ENCODE measurements at regions not wholly inside any gene's neighbourhood (a gene's known extent, or its start where the extent isn't known, plus 50 kb on each side); places are given as distances from the start of the nearest gene placed in this dataset.
"Not testable (repeated sequence)": the region's sequence is repeated elsewhere in the genome, so short reads cannot be mapped to it uniquely, and the experiment has no call there.

DNA sequence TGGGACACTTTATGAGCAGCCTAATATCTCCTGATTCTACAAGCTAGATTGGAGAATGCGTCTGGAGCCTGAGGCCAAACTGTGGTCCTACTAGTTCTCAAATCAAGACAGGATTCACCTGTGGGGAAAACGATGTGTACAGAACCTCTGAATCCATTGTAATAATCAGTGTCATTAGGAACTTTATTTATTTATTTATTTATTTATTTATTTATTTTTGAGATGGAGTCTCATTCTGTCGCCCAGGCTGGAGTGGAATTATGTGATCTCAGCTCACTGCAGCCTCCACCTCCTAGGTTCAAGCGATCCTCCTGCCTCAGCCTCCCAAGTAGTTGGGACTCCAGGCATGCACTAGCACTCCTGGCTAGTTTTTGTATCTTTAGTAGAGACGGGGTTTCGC is 52.6 kb upstream of the KIF26B start:
- not testable (repeated sequence) for DNase-seq (ENCODE audit: low read depth in 3 of 3)

GRCh38 chr1:245099401-245099800 is 55.4 kb upstream of the KIF26B start:
- DNase-seq (ENCODE audit: low read depth in 3 of 3) = no peak

GRCh38 chr1:245098924-245099323 is 55.9 kb upstream of the KIF26B start:
- DNase-seq (ENCODE audit: low read depth in 3 of 3) = no peak

GRCh38 chr1:245096311-245097066 is 58.3 kb upstream of the KIF26B start:
- no peak for DNase-seq (ENCODE audit: low read depth in 3 of 3)

DNA sequence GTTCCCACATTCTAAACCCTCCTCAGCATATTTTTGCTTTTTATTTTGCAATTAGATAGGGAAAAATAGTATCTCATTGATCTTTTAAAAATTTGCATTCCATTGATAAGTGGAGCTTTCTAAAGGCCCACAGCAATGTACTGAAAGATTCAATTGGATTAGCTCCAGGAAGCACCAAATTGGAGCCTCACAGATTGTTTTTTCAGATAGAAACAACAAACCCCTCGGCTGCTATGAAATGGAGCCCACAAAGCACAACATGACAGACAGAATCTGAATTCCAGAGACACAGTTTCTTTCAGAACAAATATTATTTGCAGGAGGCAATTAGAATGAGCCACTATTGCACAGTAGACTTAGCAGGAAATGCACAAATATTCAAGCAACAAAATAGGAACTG is 58.9 kb upstream of the KIF26B start:
- no peak for DNase-seq (ENCODE audit: low read depth in 3 of 3)

GRCh38 chr1:245094954-245095353 is 59.8 kb upstream of the KIF26B start:
- DNase-seq (ENCODE audit: low read depth in 3 of 3) = no peak

DNA sequence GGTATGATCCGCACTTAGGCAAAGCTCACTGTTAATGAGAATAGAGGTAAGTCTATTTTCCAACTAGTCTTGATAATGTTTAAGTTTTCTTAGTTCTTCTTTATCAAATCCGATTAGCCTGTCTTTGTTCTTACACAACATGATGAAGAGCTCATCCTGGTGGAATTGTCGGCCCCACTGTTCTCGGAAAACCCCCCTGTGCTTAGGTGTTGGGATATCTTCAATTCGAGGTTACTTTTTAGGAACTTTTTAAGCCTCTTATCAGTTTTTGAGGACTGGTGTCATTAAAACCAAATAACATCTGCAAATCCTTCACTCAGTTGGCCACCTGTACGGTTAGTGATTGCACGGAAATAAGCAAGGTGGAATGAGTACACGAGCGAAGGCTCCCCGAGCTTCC is 60.7 kb upstream of the KIF26B start:
- DNase-seq (ENCODE audit: low read depth in 3 of 3) = no peak

DNA sequence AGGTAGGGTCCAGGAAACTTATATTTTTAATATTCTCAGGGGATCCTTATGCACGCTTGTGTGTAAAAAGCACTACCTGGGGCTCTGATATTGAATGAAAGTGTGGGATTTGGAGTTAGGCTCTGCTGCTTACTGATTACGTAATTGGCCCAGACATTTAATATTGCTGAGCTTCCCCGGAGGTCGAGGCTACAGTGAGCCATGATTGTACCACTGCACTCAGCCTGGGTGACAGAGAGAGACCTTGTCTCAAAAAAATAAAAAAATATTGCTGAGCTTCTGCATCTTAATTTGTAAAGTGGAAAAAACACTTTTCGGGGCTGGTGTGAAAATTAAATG is 62.2 kb upstream of the KIF26B start:
- no peak for DNase-seq (ENCODE audit: low read depth in 3 of 3)

DNA sequence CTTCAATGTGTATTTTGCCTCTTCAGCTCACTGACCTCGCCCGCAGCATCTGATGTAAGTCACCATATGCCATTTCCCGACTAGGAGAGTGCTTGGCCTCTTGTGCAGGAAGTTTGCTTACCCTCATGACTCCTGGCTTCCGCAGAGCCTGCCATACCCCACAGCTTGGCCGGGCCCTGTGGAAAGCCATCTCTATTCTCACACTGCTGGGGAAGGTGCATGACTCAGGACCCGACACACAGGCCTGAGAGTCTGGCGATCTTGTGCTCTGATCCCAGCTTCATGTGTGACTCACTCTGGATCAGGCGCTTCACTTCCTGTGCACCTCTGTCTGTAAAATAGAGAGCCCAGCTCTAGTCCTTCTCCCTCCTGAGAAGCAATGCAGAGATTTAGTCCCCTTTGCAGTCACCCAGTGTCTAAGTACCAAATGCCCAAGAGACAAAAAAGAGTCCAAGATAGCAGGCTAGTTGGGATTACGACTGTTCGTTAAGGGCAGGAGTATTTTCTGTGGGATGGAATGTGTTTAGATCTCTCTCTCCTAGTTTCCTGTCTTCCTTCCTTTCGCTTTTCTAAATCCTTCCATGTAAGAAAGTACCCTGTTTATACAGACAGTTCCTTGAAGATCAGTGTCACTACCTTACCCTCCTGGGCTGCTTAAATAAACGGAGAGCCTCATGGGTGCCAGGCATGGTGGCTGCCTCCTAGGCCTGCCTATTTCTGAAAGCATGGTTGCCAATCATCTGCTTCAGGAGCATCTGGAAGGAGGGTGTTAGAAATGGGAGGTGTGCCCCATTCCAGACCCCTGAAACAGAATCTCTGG is 62.8 kb upstream of the KIF26B start:
- DNase-seq (ENCODE audit: low read depth in 3 of 3) = peak in 1 of 3 experiments; percentile 9

DNA sequence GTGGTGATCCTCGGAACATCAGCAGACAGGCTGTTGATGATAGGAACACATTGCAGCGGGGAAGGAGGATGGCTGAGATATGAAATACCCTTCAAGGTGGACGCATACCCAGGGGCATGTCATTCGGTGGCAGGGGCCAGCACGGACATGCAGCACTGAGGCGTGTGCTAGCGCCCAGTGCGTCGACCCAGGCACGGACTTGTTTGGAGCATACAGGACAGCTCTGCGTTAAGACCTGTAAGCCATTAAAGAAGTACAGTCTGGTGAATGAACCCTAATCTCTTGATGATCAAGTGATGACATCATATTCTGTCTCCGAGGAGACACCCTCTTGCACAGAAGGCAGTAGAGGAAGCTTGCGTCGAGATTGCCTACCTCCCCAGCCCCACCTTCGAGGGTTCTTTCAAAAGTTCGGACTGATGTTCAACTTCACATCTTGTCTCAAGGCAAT is 63.6 kb upstream of the KIF26B start:
- no peak for DNase-seq (ENCODE audit: low read depth in 3 of 3)

GRCh38 chr1:245090491-245091090 is 64.2 kb upstream of the KIF26B start:
- DNase-seq (ENCODE audit: low read depth in 3 of 3) = no peak

- no peak for DNase-seq (ENCODE audit: low read depth in 3 of 3)
Observed at GRCh38 chr1:245087723-245088122, 67.1 kb upstream of the KIF26B start.

- DNase-seq (ENCODE audit: low read depth in 3 of 3) = no peak
Observed at GRCh38 chr1:245086389-245086969, 68.3 kb upstream of the KIF26B start.

GRCh38 chr1:245085508-245086095 is 69.2 kb upstream of the KIF26B start:
- DNase-seq (ENCODE audit: low read depth in 3 of 3) = no peak

DNA sequence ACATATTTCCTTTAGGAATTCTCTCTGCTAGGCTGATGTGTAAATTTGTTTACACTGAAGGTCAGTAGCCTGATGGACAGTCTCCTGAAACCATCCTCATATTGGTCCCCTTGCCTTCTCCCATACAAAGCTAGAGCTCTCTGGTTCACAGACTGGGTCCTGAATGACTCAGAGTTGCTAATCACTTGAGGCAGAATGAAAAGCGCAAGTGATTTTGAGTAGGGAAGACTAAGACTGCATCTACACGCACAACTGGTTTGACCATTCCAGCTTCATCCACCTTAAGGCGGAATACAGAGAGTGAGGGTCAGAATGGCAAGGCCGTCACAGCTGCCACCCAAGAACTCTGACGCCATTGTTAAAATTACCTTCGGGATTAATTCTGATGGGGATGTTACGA is 70.2 kb upstream of the KIF26B start:
- no peak for DNase-seq (ENCODE audit: low read depth in 3 of 3)

DNA sequence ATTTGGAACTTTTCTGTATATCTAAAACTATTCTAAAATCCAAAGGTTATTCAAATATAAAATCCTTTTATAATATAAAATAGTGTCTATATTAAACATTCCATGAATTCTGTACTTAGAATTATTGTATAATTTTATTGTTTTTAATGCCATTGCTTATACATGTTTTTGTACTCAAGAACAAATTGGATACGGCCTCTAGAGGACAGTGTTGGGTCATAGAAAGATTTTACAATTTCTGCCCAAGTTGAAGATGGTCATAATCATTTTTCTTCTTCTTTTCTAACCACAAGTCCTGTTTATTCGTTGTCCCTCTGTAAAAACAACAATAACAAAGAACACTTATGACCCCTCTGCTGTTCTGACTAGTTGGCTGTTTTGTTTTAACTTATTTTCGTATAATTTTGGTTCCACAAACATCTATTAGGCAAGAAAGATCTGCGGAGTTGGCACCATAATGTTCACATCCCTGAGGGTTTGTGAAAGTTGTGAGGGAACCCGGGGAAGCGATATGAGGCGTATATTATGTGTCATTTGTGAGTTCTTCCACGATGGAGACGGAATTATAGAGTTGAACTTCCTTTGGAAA is 75.7 kb upstream of the KIF26B start:
- DNase-seq (ENCODE audit: low read depth in 3 of 3) = no peak

DNA sequence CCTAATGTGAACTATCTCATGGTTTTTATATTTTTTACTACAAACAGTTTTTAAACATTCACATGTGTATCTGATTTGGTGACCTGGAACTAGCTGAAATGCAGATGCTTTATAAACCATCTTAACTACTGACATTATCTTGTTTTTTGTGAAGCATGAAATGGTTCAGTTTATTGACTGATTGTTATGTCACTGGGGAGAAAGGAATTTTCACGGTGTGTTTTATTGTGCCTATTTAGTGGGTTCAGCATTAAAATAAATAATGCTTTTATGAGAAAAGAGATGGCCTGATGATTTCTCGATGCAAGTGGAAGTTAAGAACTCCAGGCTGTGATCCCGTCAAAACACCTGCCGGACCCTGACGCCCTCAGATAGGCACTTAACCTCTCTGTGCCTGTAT is 79.9 kb upstream of the KIF26B start:
- no peak for DNase-seq (ENCODE audit: low read depth in 3 of 3)

DNA sequence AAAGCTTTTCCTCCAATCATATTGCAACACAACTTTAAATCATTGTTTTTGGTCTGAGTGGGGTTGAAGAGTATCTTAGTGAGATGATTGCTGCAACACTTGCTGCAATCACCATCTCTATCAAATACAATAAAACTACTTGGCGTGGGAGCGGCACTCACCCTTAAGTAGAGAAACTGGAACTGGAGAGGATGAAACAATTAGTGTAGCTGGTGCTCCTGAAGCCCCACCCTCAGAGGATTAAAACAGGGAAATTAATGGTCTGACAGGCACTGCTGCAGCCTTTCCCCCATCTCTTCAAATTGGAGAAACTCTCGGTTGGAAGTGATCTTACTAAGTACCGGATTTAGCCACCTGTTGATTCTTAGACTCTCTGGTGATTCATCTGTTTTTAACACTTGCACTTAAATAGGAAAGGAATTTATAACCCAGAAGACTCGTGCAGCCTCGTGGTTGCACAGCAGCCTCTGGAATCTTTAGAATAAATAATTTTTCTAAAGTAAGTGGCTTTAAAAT is 80.5 kb upstream of the KIF26B start:
- no peak for DNase-seq (ENCODE audit: low read depth in 3 of 3)

- DNase-seq (ENCODE audit: low read depth in 3 of 3) = no peak
Observed at GRCh38 chr1:245070836-245071615, 83.8 kb upstream of the KIF26B start.

DNA sequence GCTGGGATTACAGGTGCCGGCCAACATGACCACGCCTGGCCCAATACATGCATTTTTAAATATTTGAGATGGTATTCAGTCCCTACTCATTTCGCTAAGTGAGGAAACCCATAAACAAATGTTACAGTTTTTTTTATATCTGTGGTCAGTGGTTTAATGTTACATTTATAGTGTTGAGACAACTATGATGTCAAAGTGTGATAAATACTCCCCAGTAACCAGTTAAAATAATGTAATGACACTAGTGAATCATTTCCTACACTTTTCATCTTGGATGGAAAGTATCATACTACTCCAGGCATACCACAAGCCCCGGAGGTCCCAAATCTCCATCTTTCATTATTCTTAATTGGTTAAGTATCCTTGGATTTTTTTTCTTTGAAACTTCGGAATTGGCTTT is 87.5 kb upstream of the KIF26B start:
- DNase-seq (ENCODE audit: low read depth in 3 of 3) = no peak
